SK-N-SH treated with all-trans-retinoic acid at 6 μM for 48 hours (cell line): ENCODE measurements at regions not wholly inside any gene's neighbourhood (a gene's known extent, or its start where the extent isn't known, plus 50 kb on each side); places are given as distances from the start of the nearest gene placed in this dataset.

ENCODE experiments used
- ATAC-seq: fragments of 200-7000 bp; cut with Tn5 transposase; 3 replicates; pipeline ENCODE4 v1.9.1; 2020; ENCODE audit warnings: mild to moderate bottlenecking, moderate library complexity
- ARNTL ChIP-seq: fragments of 450-650 bp; formaldehyde crosslinking; IDR thresholded peaks from 2 replicates; pipeline ENCODE4 v1.5.0; 2020; ENCODE audit warnings: low read depth, mild to moderate bottlenecking, moderate library complexity, borderline replicate concordance
- CSDC2 ChIP-seq: fragments of 250-450 bp; sonication (Bioruptor Pico); IDR thresholded peaks from 2 replicates; pipeline ENCODE4 v1.5.0; 2020; ENCODE audit warnings: mild to moderate bottlenecking, moderate library complexity
- ESRRG ChIP-seq: fragments of 250-450 bp; sonication (Bioruptor Pico); IDR thresholded peaks from 2 replicates; pipeline ENCODE4 v1.6.1; 2021; ENCODE audit warnings: mild to moderate bottlenecking
- GLIS3 ChIP-seq: fragments of 250-450 bp; sonication (Bioruptor Pico); IDR thresholded peaks from 2 replicates; pipeline ENCODE4 v1.5.0; 2020; ENCODE audit warnings: mild to moderate bottlenecking, moderate library complexity
- ISL1 ChIP-seq: fragments of 250-450 bp; sonication (Bioruptor Pico); IDR thresholded peaks from 2 replicates; pipeline ENCODE4 v2.1.2; 2022; ENCODE audit warnings: mild to moderate bottlenecking, moderate library complexity
- OSR1 ChIP-seq: fragments of 250-450 bp; sonication (Bioruptor Pico); IDR thresholded peaks from 2 replicates; pipeline ENCODE4 v1.8.0; 2022; ENCODE audit warnings: moderate library complexity, mild to moderate bottlenecking, inconsistent platforms
- PPARA ChIP-seq: fragments of 250-450 bp; sonication (Bioruptor Pico); IDR thresholded peaks from 2 replicates; pipeline ENCODE4 v1.5.0; 2020; ENCODE audit warnings: mild to moderate bottlenecking, borderline replicate concordance
- RARB ChIP-seq: fragments of 250-450 bp; sonication (Bioruptor Pico); IDR thresholded peaks from 2 replicates; pipeline ENCODE4 v1.8.0; 2021; ENCODE audit warnings: mild to moderate bottlenecking, moderate library complexity
- SNAI2 ChIP-seq: fragments of 250-450 bp; sonication (Bioruptor Pico); IDR thresholded peaks from 2 replicates; pipeline ENCODE4 v1.5.0; 2020; ENCODE audit warnings: mild to moderate bottlenecking, moderate library complexity
- TCF4 ChIP-seq: fragments of 250-450 bp; sonication (Bioruptor Pico); IDR thresholded peaks from 2 replicates; pipeline ENCODE4 v1.8.0; 2021; ENCODE audit warnings: mild to moderate bottlenecking, moderate library complexity, borderline replicate concordance
- ZFP3 ChIP-seq: fragments of 250-450 bp; sonication (Bioruptor Pico); IDR thresholded peaks from 2 replicates; pipeline ENCODE4 v1.5.0; 2020; ENCODE audit warnings: mild to moderate bottlenecking, moderate library complexity
- ZFP30 ChIP-seq: fragments of 450-650 bp; formaldehyde crosslinking; IDR thresholded peaks from 2 replicates; pipeline ENCODE4 v1.5.0; 2022; ENCODE audit warnings: mild to moderate bottlenecking, moderate library complexity
- ZNF565 ChIP-seq: fragments of 450-650 bp; formaldehyde crosslinking; conservative IDR thresholded peaks from 2 replicates; pipeline ENCODE4 v1.5.0; 2020; ENCODE audit warnings: low read depth, mild to moderate bottlenecking, moderate library complexity
- ZNF70 ChIP-seq: fragments of 450-650 bp; formaldehyde crosslinking; IDR thresholded peaks from 2 replicates; pipeline ENCODE4 v1.5.0; 2020; ENCODE audit warnings: mild to moderate bottlenecking, moderate library complexity
- ZNF8 ChIP-seq: fragments of 450-650 bp; formaldehyde crosslinking; IDR thresholded peaks from 2 replicates; pipeline ENCODE4 v1.5.0; 2020; ENCODE audit warnings: mild to moderate bottlenecking, moderate library complexity
- TF ChIP-seq, protein P1 (sequence below): fragments of 250-450 bp; sonication (Bioruptor Pico); IDR thresholded peaks from 2 replicates; pipeline ENCODE4 v1.5.1; 2020; ENCODE audit warnings: low read depth, mild to moderate bottlenecking, moderate library complexity
- TF ChIP-seq, protein P2 (sequence below): fragments of 250-450 bp; sonication (Bioruptor Pico); IDR thresholded peaks from 2 replicates; pipeline ENCODE4 v1.5.1; 2021; ENCODE audit warnings: mild to moderate bottlenecking, moderate library complexity
- TF ChIP-seq, protein P3 (sequence below): fragments of 250-450 bp; sonication (Bioruptor Pico); IDR thresholded peaks from 2 replicates; pipeline ENCODE4 v1.5.0; 2020; ENCODE audit warnings: mild to moderate bottlenecking, moderate library complexity
- TF ChIP-seq, protein P4 (sequence below): fragments of 250-450 bp; sonication (Bioruptor Pico); IDR thresholded peaks from 2 replicates; pipeline ENCODE4 v1.8.0; 2020; ENCODE audit warnings: mild to moderate bottlenecking, moderate library complexity, borderline replicate concordance
- TF ChIP-seq, protein P5 (sequence below): fragments of 250-450 bp; sonication (Bioruptor Pico); IDR thresholded peaks from 2 replicates; pipeline ENCODE4 v1.8.0; 2021; ENCODE audit warnings: low read depth, mild to moderate bottlenecking, moderate library complexity, borderline replicate concordance

DNA sequence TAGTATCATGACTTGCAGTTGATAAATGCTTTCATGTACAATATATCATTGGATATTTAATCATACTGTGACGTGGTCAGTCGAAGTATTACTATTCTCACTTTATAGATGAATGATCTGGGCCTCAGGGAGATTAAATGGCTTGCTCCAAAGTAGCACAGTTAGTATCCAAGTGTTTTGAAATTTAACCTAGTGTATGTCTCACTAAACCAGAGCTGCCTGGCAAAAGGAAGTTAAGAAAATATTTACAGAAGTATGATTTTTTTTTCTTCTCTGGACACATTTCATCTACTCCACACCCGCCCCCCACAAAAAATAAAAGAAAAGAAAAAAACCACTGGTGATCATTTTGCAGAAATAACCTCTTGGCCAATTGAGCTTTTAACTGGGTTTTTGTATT lies 71.9 kb upstream of the CXADR start:
- TF ChIP-seq, protein P1, sequence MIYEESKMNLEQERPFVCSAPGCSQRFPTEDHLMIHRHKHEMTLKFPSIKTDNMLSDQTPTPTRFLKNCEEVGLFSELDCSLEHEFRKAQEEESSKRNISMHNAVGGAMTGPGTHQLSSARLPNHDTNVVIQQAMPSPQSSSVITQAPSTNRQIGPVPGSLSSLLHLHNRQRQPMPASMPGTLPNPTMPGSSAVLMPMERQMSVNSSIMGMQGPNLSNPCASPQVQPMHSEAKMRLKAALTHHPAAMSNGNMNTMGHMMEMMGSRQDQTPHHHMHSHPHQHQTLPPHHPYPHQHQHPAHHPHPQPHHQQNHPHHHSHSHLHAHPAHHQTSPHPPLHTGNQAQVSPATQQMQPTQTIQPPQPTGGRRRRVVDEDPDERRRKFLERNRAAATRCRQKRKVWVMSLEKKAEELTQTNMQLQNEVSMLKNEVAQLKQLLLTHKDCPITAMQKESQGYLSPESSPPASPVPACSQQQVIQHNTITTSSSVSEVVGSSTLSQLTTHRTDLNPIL (CRISPR knock-in tag), result no peak
- TF ChIP-seq GLIS3, result no peak
- no peak for TF ChIP-seq ESRRG (CRISPR knock-in tag)
- TF ChIP-seq, protein P2, sequence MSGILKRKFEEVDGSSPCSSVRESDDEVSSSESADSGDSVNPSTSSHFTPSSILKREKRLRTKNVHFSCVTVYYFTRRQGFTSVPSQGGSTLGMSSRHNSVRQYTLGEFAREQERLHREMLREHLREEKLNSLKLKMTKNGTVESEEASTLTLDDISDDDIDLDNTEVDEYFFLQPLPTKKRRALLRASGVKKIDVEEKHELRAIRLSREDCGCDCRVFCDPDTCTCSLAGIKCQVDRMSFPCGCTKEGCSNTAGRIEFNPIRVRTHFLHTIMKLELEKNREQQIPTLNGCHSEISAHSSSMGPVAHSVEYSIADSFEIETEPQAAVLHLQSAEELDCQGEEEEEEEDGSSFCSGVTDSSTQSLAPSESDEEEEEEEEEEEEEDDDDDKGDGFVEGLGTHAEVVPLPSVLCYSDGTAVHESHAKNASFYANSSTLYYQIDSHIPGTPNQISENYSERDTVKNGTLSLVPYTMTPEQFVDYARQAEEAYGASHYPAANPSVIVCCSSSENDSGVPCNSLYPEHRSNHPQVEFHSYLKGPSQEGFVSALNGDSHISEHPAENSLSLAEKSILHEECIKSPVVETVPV (CRISPR knock-in tag), result no peak
- TF ChIP-seq, protein P3, sequence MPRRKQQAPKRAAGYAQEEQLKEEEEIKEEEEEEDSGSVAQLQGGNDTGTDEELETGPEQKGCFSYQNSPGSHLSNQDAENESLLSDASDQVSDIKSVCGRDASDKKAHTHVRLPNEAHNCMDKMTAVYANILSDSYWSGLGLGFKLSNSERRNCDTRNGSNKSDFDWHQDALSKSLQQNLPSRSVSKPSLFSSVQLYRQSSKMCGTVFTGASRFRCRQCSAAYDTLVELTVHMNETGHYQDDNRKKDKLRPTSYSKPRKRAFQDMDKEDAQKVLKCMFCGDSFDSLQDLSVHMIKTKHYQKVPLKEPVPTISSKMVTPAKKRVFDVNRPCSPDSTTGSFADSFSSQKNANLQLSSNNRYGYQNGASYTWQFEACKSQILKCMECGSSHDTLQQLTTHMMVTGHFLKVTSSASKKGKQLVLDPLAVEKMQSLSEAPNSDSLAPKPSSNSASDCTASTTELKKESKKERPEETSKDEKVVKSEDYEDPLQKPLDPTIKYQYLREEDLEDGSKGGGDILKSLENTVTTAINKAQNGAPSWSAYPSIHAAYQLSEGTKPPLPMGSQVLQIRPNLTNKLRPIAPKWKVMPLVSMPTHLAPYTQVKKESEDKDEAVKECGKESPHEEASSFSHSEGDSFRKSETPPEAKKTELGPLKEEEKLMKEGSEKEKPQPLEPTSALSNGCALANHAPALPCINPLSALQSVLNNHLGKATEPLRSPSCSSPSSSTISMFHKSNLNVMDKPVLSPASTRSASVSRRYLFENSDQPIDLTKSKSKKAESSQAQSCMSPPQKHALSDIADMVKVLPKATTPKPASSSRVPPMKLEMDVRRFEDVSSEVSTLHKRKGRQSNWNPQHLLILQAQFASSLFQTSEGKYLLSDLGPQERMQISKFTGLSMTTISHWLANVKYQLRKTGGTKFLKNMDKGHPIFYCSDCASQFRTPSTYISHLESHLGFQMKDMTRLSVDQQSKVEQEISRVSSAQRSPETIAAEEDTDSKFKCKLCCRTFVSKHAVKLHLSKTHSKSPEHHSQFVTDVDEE (CRISPR knock-in tag), result no peak
- no peak for TF ChIP-seq ZFP30 (CRISPR knock-in tag)
- TF ChIP-seq ISL1, result no peak
- TF ChIP-seq, protein P4, sequence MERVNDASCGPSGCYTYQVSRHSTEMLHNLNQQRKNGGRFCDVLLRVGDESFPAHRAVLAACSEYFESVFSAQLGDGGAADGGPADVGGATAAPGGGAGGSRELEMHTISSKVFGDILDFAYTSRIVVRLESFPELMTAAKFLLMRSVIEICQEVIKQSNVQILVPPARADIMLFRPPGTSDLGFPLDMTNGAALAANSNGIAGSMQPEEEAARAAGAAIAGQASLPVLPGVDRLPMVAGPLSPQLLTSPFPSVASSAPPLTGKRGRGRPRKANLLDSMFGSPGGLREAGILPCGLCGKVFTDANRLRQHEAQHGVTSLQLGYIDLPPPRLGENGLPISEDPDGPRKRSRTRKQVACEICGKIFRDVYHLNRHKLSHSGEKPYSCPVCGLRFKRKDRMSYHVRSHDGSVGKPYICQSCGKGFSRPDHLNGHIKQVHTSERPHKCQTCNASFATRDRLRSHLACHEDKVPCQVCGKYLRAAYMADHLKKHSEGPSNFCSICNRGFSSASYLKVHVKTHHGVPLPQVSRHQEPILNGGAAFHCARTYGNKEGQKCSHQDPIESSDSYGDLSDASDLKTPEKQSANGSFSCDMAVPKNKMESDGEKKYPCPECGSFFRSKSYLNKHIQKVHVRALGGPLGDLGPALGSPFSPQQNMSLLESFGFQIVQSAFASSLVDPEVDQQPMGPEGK (CRISPR knock-in tag), result no peak
- no peak for TF ChIP-seq PPARA (CRISPR knock-in tag)
- TF ChIP-seq ZFP3 (CRISPR knock-in tag), result no peak
- TF ChIP-seq SNAI2 (CRISPR knock-in tag), result no peak
- TF ChIP-seq ZNF70 (CRISPR knock-in tag), result no peak
- TF ChIP-seq ZNF8 (CRISPR knock-in tag), result no peak
- no peak for TF ChIP-seq TCF4
- TF ChIP-seq ARNTL (CRISPR knock-in tag), result no peak
- TF ChIP-seq CSDC2, result no peak
- TF ChIP-seq, protein P5, sequence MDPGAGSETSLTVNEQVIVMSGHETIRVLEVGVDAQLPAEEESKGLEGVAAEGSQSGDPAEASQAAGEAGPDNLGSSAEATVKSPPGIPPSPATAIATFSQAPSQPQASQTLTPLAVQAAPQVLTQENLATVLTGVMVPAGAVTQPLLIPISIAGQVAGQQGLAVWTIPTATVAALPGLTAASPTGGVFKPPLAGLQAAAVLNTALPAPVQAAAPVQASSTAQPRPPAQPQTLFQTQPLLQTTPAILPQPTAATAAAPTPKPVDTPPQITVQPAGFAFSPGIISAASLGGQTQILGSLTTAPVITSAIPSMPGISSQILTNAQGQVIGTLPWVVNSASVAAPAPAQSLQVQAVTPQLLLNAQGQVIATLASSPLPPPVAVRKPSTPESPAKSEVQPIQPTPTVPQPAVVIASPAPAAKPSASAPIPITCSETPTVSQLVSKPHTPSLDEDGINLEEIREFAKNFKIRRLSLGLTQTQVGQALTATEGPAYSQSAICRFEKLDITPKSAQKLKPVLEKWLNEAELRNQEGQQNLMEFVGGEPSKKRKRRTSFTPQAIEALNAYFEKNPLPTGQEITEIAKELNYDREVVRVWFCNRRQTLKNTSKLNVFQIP (CRISPR knock-in tag), result no peak
- TF ChIP-seq OSR1 (CRISPR knock-in tag), result no peak
- no peak for TF ChIP-seq ZNF565 (CRISPR knock-in tag)
- ATAC-seq, result no peak

DNA sequence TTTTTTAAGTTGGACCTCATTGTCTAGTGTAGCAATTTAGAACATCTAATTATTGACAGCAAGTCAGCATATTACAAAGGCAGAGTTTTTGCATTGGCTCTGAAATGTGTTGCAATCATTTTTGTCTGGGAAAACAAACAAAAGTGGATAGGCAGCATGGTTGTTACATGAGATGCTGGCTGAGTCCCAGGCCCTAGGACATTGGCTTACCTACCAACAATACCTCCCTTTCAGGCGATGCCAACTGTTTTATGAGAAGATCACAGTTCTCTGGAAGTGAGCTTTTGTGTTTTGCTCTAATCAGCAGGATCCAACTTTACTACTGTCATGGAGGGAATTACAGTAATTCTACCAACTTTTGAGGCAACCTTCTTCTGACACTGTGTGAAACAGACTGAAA lies 71.5 kb upstream of the CXADR start:
- no peak for ATAC-seq
- no peak for TF ChIP-seq TCF4

DNA sequence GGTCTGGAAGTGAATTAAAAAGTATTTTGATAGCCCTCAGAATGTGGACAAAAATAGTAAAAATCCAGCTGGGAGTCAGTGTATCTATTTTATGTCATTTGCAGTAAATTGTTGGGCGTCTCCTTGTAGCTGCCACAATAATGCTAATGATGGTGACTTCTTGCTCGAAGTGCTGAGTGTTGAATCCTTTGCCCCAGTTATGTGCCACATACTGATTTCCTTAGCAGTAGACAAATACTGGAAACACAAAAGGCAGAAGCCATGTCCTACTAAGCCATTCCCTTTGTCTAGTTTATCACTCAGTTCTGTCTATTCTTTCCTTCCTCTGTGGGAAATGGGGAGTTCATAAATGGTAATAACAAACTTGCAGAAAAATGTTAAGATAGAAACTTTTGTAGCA lies 70.7 kb upstream of the CXADR start:
- ATAC-seq, result no peak
- TF ChIP-seq, protein P3 (CRISPR knock-in tag), result no peak
- TF ChIP-seq RARB (CRISPR knock-in tag), result no peak
- TF ChIP-seq, protein P5 (CRISPR knock-in tag), result no peak
- no peak for TF ChIP-seq SNAI2 (CRISPR knock-in tag)
